ENCODE measurements at regions not wholly inside any gene's neighbourhood (a gene's known extent, or its start where the extent isn't known, plus 50 kb on each side); places are given as distances from the start of the nearest gene placed in this dataset.

DNA sequence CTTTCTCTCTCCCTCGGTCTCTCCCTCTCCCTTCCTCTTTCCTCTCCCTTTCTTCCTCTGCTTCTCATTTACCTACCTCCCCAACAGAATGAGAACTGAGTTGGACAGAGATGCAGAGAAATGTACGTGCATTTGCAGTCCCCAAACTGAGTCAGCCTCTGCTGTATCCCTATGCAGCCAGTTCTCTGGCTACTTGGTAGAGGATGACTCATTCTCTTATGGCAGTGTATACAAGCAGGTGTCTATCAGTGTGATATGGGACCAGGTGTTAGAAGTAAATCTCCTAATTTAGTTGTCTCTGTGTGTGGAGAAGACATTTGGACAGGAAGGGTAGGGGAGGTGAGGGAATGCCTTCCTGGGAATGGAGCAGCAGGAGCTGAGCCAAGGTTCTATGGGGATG lies 470.8 kb downstream of the CD109 start (continued):
- TF ChIP-seq, protein P1, sequence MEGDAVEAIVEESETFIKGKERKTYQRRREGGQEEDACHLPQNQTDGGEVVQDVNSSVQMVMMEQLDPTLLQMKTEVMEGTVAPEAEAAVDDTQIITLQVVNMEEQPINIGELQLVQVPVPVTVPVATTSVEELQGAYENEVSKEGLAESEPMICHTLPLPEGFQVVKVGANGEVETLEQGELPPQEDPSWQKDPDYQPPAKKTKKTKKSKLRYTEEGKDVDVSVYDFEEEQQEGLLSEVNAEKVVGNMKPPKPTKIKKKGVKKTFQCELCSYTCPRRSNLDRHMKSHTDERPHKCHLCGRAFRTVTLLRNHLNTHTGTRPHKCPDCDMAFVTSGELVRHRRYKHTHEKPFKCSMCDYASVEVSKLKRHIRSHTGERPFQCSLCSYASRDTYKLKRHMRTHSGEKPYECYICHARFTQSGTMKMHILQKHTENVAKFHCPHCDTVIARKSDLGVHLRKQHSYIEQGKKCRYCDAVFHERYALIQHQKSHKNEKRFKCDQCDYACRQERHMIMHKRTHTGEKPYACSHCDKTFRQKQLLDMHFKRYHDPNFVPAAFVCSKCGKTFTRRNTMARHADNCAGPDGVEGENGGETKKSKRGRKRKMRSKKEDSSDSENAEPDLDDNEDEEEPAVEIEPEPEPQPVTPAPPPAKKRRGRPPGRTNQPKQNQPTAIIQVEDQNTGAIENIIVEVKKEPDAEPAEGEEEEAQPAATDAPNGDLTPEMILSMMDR (conservative IDR thresholded peaks at IDR 0.05; ENCODE audit: low read depth in 2 of 2), result no peak

DNA sequence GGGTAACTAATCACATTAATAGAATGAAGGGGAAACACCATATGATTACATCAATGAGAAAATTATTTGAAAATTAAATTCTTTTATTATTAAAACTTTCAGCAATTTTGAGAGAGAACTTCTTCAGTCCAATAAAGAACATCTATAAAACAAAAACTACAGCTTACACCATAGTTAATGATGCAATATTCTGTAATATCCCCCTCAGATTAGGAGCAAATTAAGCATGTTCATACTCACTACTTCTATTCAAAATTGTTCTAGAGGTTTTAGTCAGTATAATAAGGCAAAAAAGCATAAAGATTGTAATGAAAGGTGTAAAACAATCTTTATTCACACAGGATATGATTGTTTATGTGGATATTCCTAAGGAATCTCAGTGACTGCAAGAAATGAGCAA lies 465.4 kb downstream of the CD109 start:
- no peaks in the 10 kb centered on the region for H3K9me2 ChIP-seq (ENCODE audit: insufficient read depth)
- Mint-ChIP-seq H3K36me3 (ENCODE audit: low read depth) (no peaks in the 10 kb centered on the region), H3K4me3 (no peak overlapping the region), H3K27me3 (ENCODE audit: insufficient read depth, low read depth, poor library complexity) (no peaks in the 10 kb centered on the region), H3K4me1 (no peaks in the 10 kb centered on the region), H3K9me3 (no peaks in the 10 kb centered on the region), H3K27ac (no peak overlapping the region)
- no peaks in the 10 kb centered on the region for H4K20me1 ChIP-seq (replicated peaks; ENCODE audit: insufficient read depth)
- H3K27me3 ChIP-seq (ENCODE audit: insufficient read depth), result no peaks in the 10 kb centered on the region
- no peak overlapping the region for H3K4me3 ChIP-seq
- no peaks in the 10 kb centered on the region for H3F3A ChIP-seq (replicated peaks; ENCODE audit: low read depth)
- DNase-seq (ENCODE audit: low spot score), result no peak
- ATAC-seq, result no peak
- H3K4me1 ChIP-seq (ENCODE audit: insufficient read depth), result no peaks in the 10 kb centered on the region
- H3K36me3 ChIP-seq (ENCODE audit: insufficient read depth), result no peaks in the 10 kb centered on the region
- no peaks in the 10 kb centered on the region for H3K79me2 ChIP-seq (replicated peaks; ENCODE audit: insufficient read depth)
- H3K27ac ChIP-seq (ENCODE audit: low read depth), result no peak overlapping the region
- H3K4me2 ChIP-seq, result no peak overlapping the region
- no peak overlapping the region for H2AFZ ChIP-seq
- TF ChIP-seq, protein P2, sequence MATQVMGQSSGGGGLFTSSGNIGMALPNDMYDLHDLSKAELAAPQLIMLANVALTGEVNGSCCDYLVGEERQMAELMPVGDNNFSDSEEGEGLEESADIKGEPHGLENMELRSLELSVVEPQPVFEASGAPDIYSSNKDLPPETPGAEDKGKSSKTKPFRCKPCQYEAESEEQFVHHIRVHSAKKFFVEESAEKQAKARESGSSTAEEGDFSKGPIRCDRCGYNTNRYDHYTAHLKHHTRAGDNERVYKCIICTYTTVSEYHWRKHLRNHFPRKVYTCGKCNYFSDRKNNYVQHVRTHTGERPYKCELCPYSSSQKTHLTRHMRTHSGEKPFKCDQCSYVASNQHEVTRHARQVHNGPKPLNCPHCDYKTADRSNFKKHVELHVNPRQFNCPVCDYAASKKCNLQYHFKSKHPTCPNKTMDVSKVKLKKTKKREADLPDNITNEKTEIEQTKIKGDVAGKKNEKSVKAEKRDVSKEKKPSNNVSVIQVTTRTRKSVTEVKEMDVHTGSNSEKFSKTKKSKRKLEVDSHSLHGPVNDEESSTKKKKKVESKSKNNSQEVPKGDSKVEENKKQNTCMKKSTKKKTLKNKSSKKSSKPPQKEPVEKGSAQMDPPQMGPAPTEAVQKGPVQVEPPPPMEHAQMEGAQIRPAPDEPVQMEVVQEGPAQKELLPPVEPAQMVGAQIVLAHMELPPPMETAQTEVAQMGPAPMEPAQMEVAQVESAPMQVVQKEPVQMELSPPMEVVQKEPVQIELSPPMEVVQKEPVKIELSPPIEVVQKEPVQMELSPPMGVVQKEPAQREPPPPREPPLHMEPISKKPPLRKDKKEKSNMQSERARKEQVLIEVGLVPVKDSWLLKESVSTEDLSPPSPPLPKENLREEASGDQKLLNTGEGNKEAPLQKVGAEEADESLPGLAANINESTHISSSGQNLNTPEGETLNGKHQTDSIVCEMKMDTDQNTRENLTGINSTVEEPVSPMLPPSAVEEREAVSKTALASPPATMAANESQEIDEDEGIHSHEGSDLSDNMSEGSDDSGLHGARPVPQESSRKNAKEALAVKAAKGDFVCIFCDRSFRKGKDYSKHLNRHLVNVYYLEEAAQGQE (IDR thresholded peaks at IDR 0.05; ENCODE audit: unreplicated experiment), result no peak
- TF ChIP-seq EZH2 (IDR thresholded peaks at IDR 0.05; ENCODE audit: low read depth, unreplicated experiment), result no peak
- TF ChIP-seq ZNF114 (CRISPR knock-in tag; IDR thresholded peaks at IDR 0.05), result no peak
- TF ChIP-seq, protein P1 (conservative IDR thresholded peaks at IDR 0.05; ENCODE audit: low read depth in 2 of 2), result no peak
- no peak for TF ChIP-seq NANOG (IDR thresholded peaks at IDR 0.05; ENCODE audit: borderline replicate concordance)
- TF ChIP-seq, protein P3, sequence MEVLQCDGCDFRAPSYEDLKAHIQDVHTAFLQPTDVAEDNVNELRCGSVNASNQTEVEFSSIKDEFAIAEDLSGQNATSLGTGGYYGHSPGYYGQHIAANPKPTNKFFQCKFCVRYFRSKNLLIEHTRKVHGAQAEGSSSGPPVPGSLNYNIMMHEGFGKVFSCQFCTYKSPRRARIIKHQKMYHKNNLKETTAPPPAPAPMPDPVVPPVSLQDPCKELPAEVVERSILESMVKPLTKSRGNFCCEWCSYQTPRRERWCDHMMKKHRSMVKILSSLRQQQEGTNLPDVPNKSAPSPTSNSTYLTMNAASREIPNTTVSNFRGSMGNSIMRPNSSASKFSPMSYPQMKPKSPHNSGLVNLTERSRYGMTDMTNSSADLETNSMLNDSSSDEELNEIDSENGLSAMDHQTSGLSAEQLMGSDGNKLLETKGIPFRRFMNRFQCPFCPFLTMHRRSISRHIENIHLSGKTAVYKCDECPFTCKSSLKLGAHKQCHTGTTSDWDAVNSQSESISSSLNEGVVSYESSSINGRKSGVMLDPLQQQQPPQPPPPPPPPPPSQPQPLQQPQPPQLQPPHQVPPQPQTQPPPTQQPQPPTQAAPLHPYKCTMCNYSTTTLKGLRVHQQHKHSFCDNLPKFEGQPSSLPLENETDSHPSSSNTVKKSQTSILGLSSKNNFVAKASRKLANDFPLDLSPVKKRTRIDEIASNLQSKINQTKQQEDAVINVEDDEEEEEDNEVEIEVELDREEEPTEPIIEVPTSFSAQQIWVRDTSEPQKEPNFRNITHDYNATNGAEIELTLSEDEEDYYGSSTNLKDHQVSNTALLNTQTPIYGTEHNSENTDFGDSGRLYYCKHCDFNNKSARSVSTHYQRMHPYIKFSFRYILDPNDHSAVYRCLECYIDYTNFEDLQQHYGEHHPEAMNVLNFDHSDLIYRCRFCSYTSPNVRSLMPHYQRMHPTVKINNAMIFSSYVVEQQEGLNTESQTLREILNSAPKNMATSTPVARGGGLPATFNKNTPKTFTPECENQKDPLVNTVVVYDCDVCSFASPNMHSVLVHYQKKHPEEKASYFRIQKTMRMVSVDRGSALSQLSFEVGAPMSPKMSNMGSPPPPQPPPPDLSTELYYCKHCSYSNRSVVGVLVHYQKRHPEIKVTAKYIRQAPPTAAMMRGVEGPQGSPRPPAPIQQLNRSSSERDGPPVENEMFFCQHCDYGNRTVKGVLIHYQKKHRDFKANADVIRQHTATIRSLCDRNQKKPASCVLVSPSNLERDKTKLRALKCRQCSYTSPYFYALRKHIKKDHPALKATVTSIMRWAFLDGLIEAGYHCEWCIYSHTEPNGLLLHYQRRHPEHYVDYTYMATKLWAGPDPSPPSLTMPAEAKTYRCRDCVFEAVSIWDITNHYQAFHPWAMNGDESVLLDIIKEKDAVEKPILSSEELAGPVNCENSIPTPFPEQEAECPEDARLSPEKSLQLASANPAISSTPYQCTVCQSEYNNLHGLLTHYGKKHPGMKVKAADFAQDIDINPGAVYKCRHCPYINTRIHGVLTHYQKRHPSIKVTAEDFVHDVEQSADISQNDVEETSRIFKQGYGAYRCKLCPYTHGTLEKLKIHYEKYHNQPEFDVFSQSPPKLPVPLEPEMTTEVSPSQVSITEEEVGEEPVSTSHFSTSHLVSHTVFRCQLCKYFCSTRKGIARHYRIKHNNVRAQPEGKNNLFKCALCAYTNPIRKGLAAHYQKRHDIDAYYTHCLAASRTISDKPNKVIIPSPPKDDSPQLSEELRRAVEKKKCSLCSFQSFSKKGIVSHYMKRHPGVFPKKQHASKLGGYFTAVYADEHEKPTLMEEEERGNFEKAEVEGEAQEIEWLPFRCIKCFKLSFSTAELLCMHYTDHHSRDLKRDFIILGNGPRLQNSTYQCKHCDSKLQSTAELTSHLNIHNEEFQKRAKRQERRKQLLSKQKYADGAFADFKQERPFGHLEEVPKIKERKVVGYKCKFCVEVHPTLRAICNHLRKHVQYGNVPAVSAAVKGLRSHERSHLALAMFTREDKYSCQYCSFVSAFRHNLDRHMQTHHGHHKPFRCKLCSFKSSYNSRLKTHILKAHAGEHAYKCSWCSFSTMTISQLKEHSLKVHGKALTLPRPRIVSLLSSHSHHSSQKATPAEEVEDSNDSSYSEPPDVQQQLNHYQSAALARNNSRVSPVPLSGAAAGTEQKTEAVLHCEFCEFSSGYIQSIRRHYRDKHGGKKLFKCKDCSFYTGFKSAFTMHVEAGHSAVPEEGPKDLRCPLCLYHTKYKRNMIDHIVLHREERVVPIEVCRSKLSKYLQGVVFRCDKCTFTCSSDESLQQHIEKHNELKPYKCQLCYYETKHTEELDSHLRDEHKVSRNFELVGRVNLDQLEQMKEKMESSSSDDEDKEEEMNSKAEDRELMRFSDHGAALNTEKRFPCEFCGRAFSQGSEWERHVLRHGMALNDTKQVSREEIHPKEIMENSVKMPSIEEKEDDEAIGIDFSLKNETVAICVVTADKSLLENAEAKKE (CRISPR knock-in tag; IDR thresholded peaks at IDR 0.05), result no peak
- no peak for TF ChIP-seq EZH2phosphoT487 (IDR thresholded peaks at IDR 0.05; ENCODE audit: unreplicated experiment)
- no peak for TF ChIP-seq JUNB (IDR thresholded peaks at IDR 0.05; ENCODE audit: unreplicated experiment)
- TF ChIP-seq, protein P4, sequence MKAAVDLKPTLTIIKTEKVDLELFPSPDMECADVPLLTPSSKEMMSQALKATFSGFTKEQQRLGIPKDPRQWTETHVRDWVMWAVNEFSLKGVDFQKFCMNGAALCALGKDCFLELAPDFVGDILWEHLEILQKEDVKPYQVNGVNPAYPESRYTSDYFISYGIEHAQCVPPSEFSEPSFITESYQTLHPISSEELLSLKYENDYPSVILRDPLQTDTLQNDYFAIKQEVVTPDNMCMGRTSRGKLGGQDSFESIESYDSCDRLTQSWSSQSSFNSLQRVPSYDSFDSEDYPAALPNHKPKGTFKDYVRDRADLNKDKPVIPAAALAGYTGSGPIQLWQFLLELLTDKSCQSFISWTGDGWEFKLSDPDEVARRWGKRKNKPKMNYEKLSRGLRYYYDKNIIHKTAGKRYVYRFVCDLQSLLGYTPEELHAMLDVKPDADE (IDR thresholded peaks at IDR 0.05), result no peak
- no peak for TF ChIP-seq POLR2AphosphoS5 (IDR thresholded peaks at IDR 0.05; ENCODE audit: low read depth)
- no peak for TF ChIP-seq CREB1 (CRISPR knock-in tag; IDR thresholded peaks at IDR 0.05; ENCODE audit: low read depth)

All from GM23338 (cell line).